ENCODE measurements at regions not wholly inside any gene's neighbourhood (a gene's known extent, or its start where the extent isn't known, plus 50 kb on each side); places are given as distances from the start of the nearest gene placed in this dataset.
"Not testable (repeated sequence)": the region's sequence is repeated elsewhere in the genome, so short reads cannot be mapped to it uniquely, and the experiment has no call there.

GRCh38 chr13:68897331-68897928 lies 1210.2 kb upstream of the ATXN8OS start:
- TF ChIP-seq POLR2A (IDR thresholded peaks at IDR 0.05) = no peak
- TF ChIP-seq, protein P1, sequence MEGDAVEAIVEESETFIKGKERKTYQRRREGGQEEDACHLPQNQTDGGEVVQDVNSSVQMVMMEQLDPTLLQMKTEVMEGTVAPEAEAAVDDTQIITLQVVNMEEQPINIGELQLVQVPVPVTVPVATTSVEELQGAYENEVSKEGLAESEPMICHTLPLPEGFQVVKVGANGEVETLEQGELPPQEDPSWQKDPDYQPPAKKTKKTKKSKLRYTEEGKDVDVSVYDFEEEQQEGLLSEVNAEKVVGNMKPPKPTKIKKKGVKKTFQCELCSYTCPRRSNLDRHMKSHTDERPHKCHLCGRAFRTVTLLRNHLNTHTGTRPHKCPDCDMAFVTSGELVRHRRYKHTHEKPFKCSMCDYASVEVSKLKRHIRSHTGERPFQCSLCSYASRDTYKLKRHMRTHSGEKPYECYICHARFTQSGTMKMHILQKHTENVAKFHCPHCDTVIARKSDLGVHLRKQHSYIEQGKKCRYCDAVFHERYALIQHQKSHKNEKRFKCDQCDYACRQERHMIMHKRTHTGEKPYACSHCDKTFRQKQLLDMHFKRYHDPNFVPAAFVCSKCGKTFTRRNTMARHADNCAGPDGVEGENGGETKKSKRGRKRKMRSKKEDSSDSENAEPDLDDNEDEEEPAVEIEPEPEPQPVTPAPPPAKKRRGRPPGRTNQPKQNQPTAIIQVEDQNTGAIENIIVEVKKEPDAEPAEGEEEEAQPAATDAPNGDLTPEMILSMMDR (IDR thresholded peaks at IDR 0.05) = no peak
- Histone ChIP-seq H3K27ac (no peak overlapping the region), H3K4me3 (no peak overlapping the region), H3K4me1 (no peaks in the 10 kb centered on the region), H3K9me3 (peaks cover 0 to 21% (median 0%) of the 10 kb centered on the region in 12 donors), H3K36me3 (no peaks in the 10 kb centered on the region), H3K27me3 (no peaks in the 10 kb centered on the region)
- no peak for DNase-seq
- no peak for ATAC-seq
- intact Hi-C loops (cut with DNase I) = no loop called here

DNA sequence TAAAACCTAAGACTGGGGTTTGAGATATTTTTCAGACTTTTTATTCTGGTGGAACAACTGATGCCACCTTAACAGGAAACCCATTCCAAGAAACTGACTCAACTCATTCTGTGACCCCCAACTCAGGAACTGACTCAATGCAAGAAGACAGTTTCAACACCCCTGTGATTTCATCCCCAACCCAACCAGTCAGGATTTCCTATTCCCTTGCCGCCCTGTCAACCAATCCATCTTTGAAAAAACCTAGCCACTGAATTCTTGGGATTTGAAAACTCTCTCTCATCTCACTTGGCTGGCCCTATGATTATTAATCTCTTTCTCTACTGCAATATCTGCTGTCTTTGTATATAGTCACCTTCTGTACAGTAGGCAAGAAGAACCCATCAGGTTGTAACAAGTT lies 1211.9 kb upstream of the ATXN8OS start:
- TF ChIP-seq, protein P1 (IDR thresholded peaks at IDR 0.05) = no peak
- TF ChIP-seq POLR2A (IDR thresholded peaks at IDR 0.05) = no peak
- Histone ChIP-seq H3K27ac (no peak overlapping the region), H3K4me1 (no peaks in the 10 kb centered on the region), H3K4me3 (no peak overlapping the region), H3K36me3 (no peaks in the 10 kb centered on the region), H3K9me3 (peaks cover 0 to 15% (median 0%) of the 10 kb centered on the region in 12 donors), H3K27me3 (no peaks in the 10 kb centered on the region)
- intact Hi-C loops (cut with DNase I) = no loop called here
- DNase-seq (no peak), ATAC-seq (no peak)
- 91 to 97% (median 93%) methylated on average over 1 of the region's 1 CpG for WGBS, 4 donors

DNA sequence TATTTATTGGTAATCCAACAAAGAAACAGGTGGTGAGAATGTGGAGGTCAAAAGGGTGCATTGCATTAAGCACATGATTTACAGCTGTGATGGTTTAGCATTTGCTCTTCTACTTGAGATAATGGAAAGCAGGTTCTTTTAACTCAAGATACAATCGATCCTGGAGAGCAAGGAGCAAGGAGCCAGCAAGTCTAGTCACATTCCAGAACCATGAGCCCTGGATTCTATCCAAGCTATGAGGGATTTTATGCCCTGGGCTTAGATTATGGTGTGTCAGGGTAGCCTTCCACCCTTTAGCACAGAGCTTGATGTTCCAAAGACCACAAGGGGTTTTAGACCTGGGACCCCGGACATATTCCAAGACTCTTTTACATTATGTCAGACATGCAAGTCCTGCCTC lies 1213.9 kb upstream of the ATXN8OS start:
- H3K9me3 ChIP-seq; ATAC-seq; H3K4me3 ChIP-seq; H3K27ac ChIP-seq; H3K27me3 ChIP-seq; H3K4me1 ChIP-seq; H3K36me3 ChIP-seq; intact Hi-C loops (cut with DNase I); DNase-seq: not testable (repeated sequence)
- 46 to 56% (median 52%) methylated on average over 2 of the region's 2 CpGs for WGBS, 4 donors

- H3K36me3 ChIP-seq; H3K27me3 ChIP-seq; DNase-seq; H3K27ac ChIP-seq; intact Hi-C loops (cut with DNase I); ATAC-seq; H3K9me3 ChIP-seq; H3K4me1 ChIP-seq; H3K4me3 ChIP-seq: not testable (repeated sequence)
- 23 to 31% (median 27%) methylated on average over 3 of the region's 3 CpGs for WGBS, 4 donors
These were observed 1215.0 kb upstream of the ATXN8OS start for GRCh38 chr13:68892596-68892995.

DNA sequence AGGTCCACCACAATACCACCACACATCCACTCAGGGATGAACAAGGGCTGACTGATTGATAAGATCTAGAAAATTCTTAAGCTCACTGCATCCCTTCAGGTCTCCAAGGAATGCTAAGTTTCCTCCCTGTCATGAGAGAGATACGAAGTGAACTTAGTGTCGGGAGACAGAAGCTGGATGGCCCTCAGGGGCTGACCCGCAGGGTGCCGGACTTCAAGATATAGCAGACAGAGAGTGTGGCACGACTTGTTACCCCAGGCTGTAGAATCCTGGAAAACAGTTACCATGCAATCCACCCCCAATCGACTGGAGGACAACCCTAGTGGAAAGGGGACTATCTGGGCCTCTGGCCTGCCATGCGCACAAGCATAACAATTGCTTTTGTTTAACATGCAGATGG lies 1217.5 kb upstream of the ATXN8OS start:
- 77 to 86% (median 78%) methylated on average over 6 to 7 of the region's 7 CpGs for WGBS, 4 donors
- ATAC-seq; intact Hi-C loops (cut with DNase I); H3K4me3 ChIP-seq; H3K4me1 ChIP-seq; H3K27ac ChIP-seq; H3K9me3 ChIP-seq; H3K36me3 ChIP-seq; H3K27me3 ChIP-seq; DNase-seq: not testable (repeated sequence)

GRCh38 chr13:68888832-68889231 lies 1218.8 kb upstream of the ATXN8OS start:
- no peaks in the 10 kb centered on the region for H3K4me1 ChIP-seq
- TF ChIP-seq, protein P1 (IDR thresholded peaks at IDR 0.05) = no peak
- no peak for TF ChIP-seq POLR2A (IDR thresholded peaks at IDR 0.05)
- peaks cover 0 to 2% (median 0%) of the 10 kb centered on the region in 12 donors for H3K9me3 ChIP-seq
- no peak overlapping the region for H3K27ac ChIP-seq
- H3K36me3 ChIP-seq = no peaks in the 10 kb centered on the region
- WGBS, 4 donors = 88 to 92% (median 91%) methylated on average over 4 of the region's 4 CpGs
- ATAC-seq (no peak), DNase-seq (no peak)
- no peak overlapping the region for H3K4me3 ChIP-seq
- intact Hi-C loops (cut with DNase I) = no loop called here
- H3K27me3 ChIP-seq = no peaks in the 10 kb centered on the region

All from heart left ventricle (tissue), 16 donors.